ENCODE measurements at regions not wholly inside any gene's neighbourhood (a gene's known extent, or its start where the extent isn't known, plus 50 kb on each side); places are given as distances from the start of the nearest gene placed in this dataset.

GRCh38 chr21:38733972-38734546, 71.7 kb upstream of the ETS2 start:
- DNase-seq (ENCODE audit: low spot score) (no peak), ATAC-seq (ENCODE audit: low read depth) (peak; percentile 70)
- no peaks in the 10 kb centered on the region for H3K27me3 ChIP-seq (ENCODE audit: insufficient read depth, poor library complexity, severe bottlenecking)
- H3K9me3 ChIP-seq (ENCODE audit: severe bottlenecking): no peaks in the 10 kb centered on the region
- no peaks in the 10 kb centered on the region for H3K4me1 ChIP-seq (ENCODE audit: insufficient read depth, poor library complexity, severe bottlenecking)
- peak; percentile 96 for TF ChIP-seq CTCF (IDR thresholded peaks at IDR 0.05; ENCODE audit: poor library complexity, severe bottlenecking)
- H3K36me3 ChIP-seq (ENCODE audit: low read depth): no peaks in the 10 kb centered on the region
- no peak overlapping the region for H3K27ac ChIP-seq (ENCODE audit: poor library complexity, severe bottlenecking)
- H3K4me3 ChIP-seq (ENCODE audit: severe bottlenecking): no peak overlapping the region

GRCh38 chr21:38734646-38735365, 70.9 kb upstream of the ETS2 start:
- TF ChIP-seq CTCF (IDR thresholded peaks at IDR 0.05; ENCODE audit: poor library complexity, severe bottlenecking): no peak
- H3K4me3 ChIP-seq (ENCODE audit: severe bottlenecking): no peak overlapping the region
- DNase-seq (ENCODE audit: low spot score) (no peak), ATAC-seq (ENCODE audit: low read depth) (no peak)
- H3K9me3 ChIP-seq (ENCODE audit: severe bottlenecking): no peaks in the 10 kb centered on the region
- no peaks in the 10 kb centered on the region for H3K36me3 ChIP-seq (ENCODE audit: low read depth)
- H3K27ac ChIP-seq (ENCODE audit: poor library complexity, severe bottlenecking): no peak overlapping the region
- H3K4me1 ChIP-seq (ENCODE audit: insufficient read depth, poor library complexity, severe bottlenecking): no peaks in the 10 kb centered on the region
- H3K27me3 ChIP-seq (ENCODE audit: insufficient read depth, poor library complexity, severe bottlenecking): no peaks in the 10 kb centered on the region

DNA sequence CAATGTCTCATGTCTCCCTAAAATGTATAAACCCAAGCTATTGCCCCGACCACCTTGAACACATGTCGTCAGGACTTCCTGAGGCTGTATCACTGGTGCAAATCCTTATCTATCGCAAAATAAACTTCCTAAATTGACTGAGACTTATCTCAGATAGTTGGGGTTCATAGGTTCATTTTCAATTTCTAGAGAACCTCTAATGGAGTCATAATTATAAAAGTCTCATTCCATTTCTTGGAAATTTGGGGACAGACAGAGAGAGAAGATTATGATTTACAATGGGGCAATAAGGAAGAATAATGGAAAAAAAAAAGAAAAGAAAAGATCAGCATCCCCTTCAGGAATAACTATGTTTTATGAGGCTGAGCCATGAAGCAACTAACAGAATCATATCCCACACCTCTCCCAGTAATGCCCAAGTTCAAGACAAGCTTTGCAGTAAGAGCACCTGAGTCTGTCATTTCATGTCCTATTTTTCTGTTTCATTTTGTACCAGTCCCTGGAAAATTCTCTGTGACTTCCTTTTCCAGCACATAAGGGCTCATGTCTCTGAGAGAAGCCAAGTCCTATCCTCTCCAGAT, 70.0 kb upstream of the ETS2 start:
- Histone ChIP-seq H3K27me3 (ENCODE audit: insufficient read depth, poor library complexity, severe bottlenecking) (no peaks in the 10 kb centered on the region), H3K36me3 (ENCODE audit: low read depth) (no peaks in the 10 kb centered on the region), H3K9me3 (ENCODE audit: severe bottlenecking) (no peaks in the 10 kb centered on the region), H3K4me1 (ENCODE audit: insufficient read depth, poor library complexity, severe bottlenecking) (no peaks in the 10 kb centered on the region), H3K27ac (ENCODE audit: poor library complexity, severe bottlenecking) (no peak overlapping the region), H3K4me3 (ENCODE audit: severe bottlenecking) (no peak overlapping the region)
- ATAC-seq (ENCODE audit: low read depth) (no peak), DNase-seq (ENCODE audit: low spot score) (no peak)
- TF ChIP-seq CTCF (IDR thresholded peaks at IDR 0.05; ENCODE audit: poor library complexity, severe bottlenecking): no peak

- Histone ChIP-seq H3K36me3 (ENCODE audit: low read depth) (no peaks in the 10 kb centered on the region), H3K9me3 (ENCODE audit: severe bottlenecking) (no peaks in the 10 kb centered on the region), H3K4me1 (ENCODE audit: insufficient read depth, poor library complexity, severe bottlenecking) (no peaks in the 10 kb centered on the region), H3K4me3 (ENCODE audit: severe bottlenecking) (no peak overlapping the region), H3K27me3 (ENCODE audit: insufficient read depth, poor library complexity, severe bottlenecking) (no peaks in the 10 kb centered on the region), H3K27ac (ENCODE audit: poor library complexity, severe bottlenecking) (no peak overlapping the region)
- DNase-seq (ENCODE audit: low spot score): no peak
- ATAC-seq (ENCODE audit: low read depth): no peak
- TF ChIP-seq CTCF (IDR thresholded peaks at IDR 0.05; ENCODE audit: poor library complexity, severe bottlenecking): no peak
Measured at GRCh38 chr21:38740090-38740489, 65.6 kb upstream of the ETS2 start.
